ENCODE measurements at regions not wholly inside any gene's neighbourhood (a gene's known extent, or its start where the extent isn't known, plus 50 kb on each side); places are given as distances from the start of the nearest gene placed in this dataset.

DNA sequence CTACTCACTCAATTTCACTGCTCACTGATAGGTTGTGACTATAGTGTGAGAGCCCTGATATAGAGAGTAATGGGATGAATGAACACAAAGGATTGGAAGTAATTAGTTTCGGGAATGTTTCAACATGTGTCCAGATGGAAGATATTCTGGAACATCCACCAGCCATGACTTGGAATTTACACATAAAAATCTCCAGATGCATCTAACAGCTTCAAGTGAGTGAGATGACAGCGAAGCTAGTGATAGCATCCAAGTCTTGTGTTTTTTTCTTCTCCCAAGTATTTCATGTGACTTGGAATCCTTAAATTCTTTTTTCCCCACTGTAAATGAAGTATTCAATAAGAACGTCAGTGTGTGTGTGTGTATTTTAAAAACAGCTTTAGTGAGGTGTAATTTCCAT lies 82.1 kb downstream of the CLDN34 start (continued):
- TF ChIP-seq, protein P1, sequence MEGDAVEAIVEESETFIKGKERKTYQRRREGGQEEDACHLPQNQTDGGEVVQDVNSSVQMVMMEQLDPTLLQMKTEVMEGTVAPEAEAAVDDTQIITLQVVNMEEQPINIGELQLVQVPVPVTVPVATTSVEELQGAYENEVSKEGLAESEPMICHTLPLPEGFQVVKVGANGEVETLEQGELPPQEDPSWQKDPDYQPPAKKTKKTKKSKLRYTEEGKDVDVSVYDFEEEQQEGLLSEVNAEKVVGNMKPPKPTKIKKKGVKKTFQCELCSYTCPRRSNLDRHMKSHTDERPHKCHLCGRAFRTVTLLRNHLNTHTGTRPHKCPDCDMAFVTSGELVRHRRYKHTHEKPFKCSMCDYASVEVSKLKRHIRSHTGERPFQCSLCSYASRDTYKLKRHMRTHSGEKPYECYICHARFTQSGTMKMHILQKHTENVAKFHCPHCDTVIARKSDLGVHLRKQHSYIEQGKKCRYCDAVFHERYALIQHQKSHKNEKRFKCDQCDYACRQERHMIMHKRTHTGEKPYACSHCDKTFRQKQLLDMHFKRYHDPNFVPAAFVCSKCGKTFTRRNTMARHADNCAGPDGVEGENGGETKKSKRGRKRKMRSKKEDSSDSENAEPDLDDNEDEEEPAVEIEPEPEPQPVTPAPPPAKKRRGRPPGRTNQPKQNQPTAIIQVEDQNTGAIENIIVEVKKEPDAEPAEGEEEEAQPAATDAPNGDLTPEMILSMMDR (conservative IDR thresholded peaks at IDR 0.05; ENCODE audit: low read depth in 2 of 2) = no peak
- TF ChIP-seq EZH2 (IDR thresholded peaks at IDR 0.05; ENCODE audit: low read depth, unreplicated experiment) (no peak), JUNB (IDR thresholded peaks at IDR 0.05; ENCODE audit: unreplicated experiment) (no peak), STAT1 (IDR thresholded peaks at IDR 0.05; ENCODE audit: unreplicated experiment) (no peak)

- peaks cover 8% of the 10 kb centered on the region for H3K27me3 Mint-ChIP-seq (ENCODE audit: insufficient read depth, low read depth, poor library complexity)
- Histone ChIP-seq H3K4me3 (no peak overlapping the region), H3K79me2 (replicated peaks; ENCODE audit: insufficient read depth) (peaks cover 30% of the 10 kb centered on the region), H4K20me1 (replicated peaks; ENCODE audit: insufficient read depth) (no peaks in the 10 kb centered on the region), H3K4me2 (peak overlapping the region; percentile 62), H3K27me3 (ENCODE audit: insufficient read depth) (no peaks in the 10 kb centered on the region), H3F3A (replicated peaks; ENCODE audit: low read depth) (0 out of 2 replicates have a peak, but pooled peaks cover 4% of the 10 kb centered on the region), H3K9me2 (ENCODE audit: insufficient read depth) (no peaks in the 10 kb centered on the region), H2AFZ (no peak overlapping the region), H3K4me1 (ENCODE audit: insufficient read depth) (peaks cover 31% of the 10 kb centered on the region), H3K27ac (ENCODE audit: low read depth) (peak overlapping the region; percentile 97), H3K36me3 (ENCODE audit: insufficient read depth) (no peaks in the 10 kb centered on the region)
- ATAC-seq (peak; percentile 90), DNase-seq (ENCODE audit: low spot score) (peak; percentile 87)
- peak overlapping the region; percentile 57 for H3K27ac Mint-ChIP-seq
- H3K4me1 Mint-ChIP-seq = peaks cover 49% of the 10 kb centered on the region
- H3K4me3 Mint-ChIP-seq = no peak overlapping the region
- H3K36me3 Mint-ChIP-seq (ENCODE audit: low read depth) = peaks cover 12% of the 10 kb centered on the region
- H3K9me3 Mint-ChIP-seq = no peaks in the 10 kb centered on the region
- TF ChIP-seq ZNF114 (CRISPR knock-in tag; IDR thresholded peaks at IDR 0.05) = no peak
- no peak for TF ChIP-seq CREB1 (CRISPR knock-in tag; IDR thresholded peaks at IDR 0.05; ENCODE audit: low read depth)
- TF ChIP-seq, protein P1 (conservative IDR thresholded peaks at IDR 0.05; ENCODE audit: low read depth in 2 of 2) = no peak
- TF ChIP-seq, protein P2, sequence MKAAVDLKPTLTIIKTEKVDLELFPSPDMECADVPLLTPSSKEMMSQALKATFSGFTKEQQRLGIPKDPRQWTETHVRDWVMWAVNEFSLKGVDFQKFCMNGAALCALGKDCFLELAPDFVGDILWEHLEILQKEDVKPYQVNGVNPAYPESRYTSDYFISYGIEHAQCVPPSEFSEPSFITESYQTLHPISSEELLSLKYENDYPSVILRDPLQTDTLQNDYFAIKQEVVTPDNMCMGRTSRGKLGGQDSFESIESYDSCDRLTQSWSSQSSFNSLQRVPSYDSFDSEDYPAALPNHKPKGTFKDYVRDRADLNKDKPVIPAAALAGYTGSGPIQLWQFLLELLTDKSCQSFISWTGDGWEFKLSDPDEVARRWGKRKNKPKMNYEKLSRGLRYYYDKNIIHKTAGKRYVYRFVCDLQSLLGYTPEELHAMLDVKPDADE (IDR thresholded peaks at IDR 0.05) = no peak
- TF ChIP-seq NANOG (IDR thresholded peaks at IDR 0.05; ENCODE audit: borderline replicate concordance) = no peak
- no peak for TF ChIP-seq POLR2AphosphoS5 (IDR thresholded peaks at IDR 0.05; ENCODE audit: low read depth)
- no peak for TF ChIP-seq JUNB (IDR thresholded peaks at IDR 0.05; ENCODE audit: unreplicated experiment)
- no peak for TF ChIP-seq ZNF462 (CRISPR knock-in tag; IDR thresholded peaks at IDR 0.05)
- no peak for TF ChIP-seq ZNF331 (CRISPR knock-in tag; IDR thresholded peaks at IDR 0.05; ENCODE audit: low read depth)
These were observed 83.3 kb downstream of the CLDN34 start for GRCh38 chrX:10050481-10050880.

Measured in GM23338 (cell line).